Body of pancreas (tissue), 4 donors: ENCODE measurements at regions not wholly inside any gene's neighbourhood (a gene's known extent, or its start where the extent isn't known, plus 50 kb on each side); places are given as distances from the start of the nearest gene placed in this dataset.

Experiments
- POLR2A ChIP-seq, 3 donors: fragments of 450-650 bp; IDR thresholded peaks; one replicate each; pipeline ENCODE4 v1.6.1; 2016; ENCODE audit warnings: antibody characterized with exemption in 3 of 3, mild to moderate bottlenecking in 2 of 3
- TF ChIP-seq, protein P1 (sequence below), 7 experiments: fragments of 450-650 bp in 4 of 7; fragments of 200-600 bp in 3 of 7; sonication (generic) in 3 of 7; IDR thresholded peaks; one replicate each; pipeline ENCODE4 v1.5.1; 2016 to 2019; ENCODE audit warnings: antibody characterized with exemption in 7 of 7

DNA sequence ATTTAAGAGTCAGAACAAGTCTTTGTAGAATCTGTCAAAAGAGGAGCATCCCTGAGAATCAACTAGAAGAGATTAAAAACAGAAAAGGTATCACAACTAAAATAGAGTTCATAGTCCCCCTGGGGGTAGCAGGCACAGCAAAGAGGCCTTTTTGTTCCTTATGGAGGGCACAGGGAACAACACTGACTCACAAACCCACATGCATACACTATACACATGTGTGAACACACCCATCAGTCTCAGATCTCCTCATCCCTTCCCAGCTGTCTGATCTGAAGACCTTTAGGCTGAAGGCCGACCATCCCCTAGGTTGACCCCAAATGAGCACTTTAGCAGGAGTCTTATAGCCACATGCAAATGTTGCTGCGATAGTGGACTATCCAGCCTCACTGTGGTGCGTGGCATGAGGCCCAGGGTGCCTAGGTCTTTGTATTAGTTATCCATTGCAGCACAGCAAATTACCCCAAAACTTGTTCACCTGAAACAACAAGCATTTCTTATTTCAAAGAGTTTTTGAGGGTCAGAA is 236.7 kb upstream of the EGLN3 start:
- TF ChIP-seq, protein P1, sequence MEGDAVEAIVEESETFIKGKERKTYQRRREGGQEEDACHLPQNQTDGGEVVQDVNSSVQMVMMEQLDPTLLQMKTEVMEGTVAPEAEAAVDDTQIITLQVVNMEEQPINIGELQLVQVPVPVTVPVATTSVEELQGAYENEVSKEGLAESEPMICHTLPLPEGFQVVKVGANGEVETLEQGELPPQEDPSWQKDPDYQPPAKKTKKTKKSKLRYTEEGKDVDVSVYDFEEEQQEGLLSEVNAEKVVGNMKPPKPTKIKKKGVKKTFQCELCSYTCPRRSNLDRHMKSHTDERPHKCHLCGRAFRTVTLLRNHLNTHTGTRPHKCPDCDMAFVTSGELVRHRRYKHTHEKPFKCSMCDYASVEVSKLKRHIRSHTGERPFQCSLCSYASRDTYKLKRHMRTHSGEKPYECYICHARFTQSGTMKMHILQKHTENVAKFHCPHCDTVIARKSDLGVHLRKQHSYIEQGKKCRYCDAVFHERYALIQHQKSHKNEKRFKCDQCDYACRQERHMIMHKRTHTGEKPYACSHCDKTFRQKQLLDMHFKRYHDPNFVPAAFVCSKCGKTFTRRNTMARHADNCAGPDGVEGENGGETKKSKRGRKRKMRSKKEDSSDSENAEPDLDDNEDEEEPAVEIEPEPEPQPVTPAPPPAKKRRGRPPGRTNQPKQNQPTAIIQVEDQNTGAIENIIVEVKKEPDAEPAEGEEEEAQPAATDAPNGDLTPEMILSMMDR (IDR thresholded peaks at IDR 0.05): no peak
- TF ChIP-seq POLR2A (IDR thresholded peaks at IDR 0.05): no peak
